ENCODE measurements at regions not wholly inside any gene's neighbourhood (a gene's known extent, or its start where the extent isn't known, plus 50 kb on each side); places are given as distances from the start of the nearest gene placed in this dataset.

DNA sequence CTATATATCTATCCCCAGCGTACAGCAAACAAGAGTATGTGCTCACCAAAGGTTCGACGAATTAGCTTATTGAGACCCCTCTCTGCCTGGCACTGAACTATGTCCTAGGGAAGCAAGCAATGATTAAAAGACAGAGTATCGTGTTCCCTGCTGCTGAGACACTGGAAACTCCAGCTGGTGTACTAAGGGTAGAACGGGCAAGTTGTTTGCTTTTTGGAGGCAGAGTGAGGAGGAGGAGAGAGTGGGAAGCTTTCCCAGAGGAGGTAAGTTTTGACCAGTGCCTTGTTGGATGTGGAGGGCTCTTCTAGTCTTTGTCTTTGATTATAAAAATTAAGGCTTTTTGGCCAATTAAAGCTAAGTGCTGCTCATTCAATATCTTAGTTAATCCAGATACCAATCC lies 61.7 kb downstream of the PJA1 start:
- TF ChIP-seq, protein P1, sequence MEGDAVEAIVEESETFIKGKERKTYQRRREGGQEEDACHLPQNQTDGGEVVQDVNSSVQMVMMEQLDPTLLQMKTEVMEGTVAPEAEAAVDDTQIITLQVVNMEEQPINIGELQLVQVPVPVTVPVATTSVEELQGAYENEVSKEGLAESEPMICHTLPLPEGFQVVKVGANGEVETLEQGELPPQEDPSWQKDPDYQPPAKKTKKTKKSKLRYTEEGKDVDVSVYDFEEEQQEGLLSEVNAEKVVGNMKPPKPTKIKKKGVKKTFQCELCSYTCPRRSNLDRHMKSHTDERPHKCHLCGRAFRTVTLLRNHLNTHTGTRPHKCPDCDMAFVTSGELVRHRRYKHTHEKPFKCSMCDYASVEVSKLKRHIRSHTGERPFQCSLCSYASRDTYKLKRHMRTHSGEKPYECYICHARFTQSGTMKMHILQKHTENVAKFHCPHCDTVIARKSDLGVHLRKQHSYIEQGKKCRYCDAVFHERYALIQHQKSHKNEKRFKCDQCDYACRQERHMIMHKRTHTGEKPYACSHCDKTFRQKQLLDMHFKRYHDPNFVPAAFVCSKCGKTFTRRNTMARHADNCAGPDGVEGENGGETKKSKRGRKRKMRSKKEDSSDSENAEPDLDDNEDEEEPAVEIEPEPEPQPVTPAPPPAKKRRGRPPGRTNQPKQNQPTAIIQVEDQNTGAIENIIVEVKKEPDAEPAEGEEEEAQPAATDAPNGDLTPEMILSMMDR (conservative IDR thresholded peaks at IDR 0.05 in 1 of 2, IDR thresholded peaks at IDR 0.05 in 1 of 2; ENCODE audit: low read depth in 1 of 2, low read length in 2 of 2), result no peak
- no peak for TF ChIP-seq EZH2 (IDR thresholded peaks at IDR 0.05; ENCODE audit: low read length, missing control alignments)
